Endothelial cell of umbilical vein (primary cell): ENCODE measurements at regions not wholly inside any gene's neighbourhood (a gene's known extent, or its start where the extent isn't known, plus 50 kb on each side); places are given as distances from the start of the nearest gene placed in this dataset.

ENCODE experiments used
- BruUV-seq: library from RNA; stranded (reverse); fragments of 400-500 nt; replicated peaks from 2 replicates; lab custom pipeline; 2021; lab: Mats Ljungman, UMichigan
- CTCF ChIA-PET: fragments of 300-600, 350-600 bp; sonication (Branson Sonifier 250); formaldehyde crosslinking; loops from one replicate; lab custom pipeline; 2021; ENCODE audit warnings: antibody characterized with exemption, inconsistent platforms; lab: Charles Lee
- POLR2A ChIA-PET: fragments of 300-600, 350-600 bp; sonication (Branson Sonifier 250); formaldehyde crosslinking; loops from one replicate; lab custom pipeline; 2021; ENCODE audit warnings: antibody characterized with exemption, inconsistent platforms; lab: Charles Lee
- DNase-seq: peaks from one replicate; pipeline ENCODE4 v3.0.0-alpha.2; 2011; ENCODE audit warnings: low read depth, low spot score
- FAIRE-seq: peaks from 2 replicates; lab custom pipeline; 2011; peaks lifted over from hg19 to GRCh38; lab: Jason Lieb, UNC
- H2AFZ ChIP-seq: 2 replicates; pipeline ENCODE4 v1.6.0; 2012; ENCODE audit warnings: low read depth, low read length, control low read depth, inconsistent platforms
- H3K27ac ChIP-seq: 2 replicates; pipeline ENCODE4 v1.5.1; 2011; ENCODE audit warnings: low read depth, mild to moderate bottlenecking, control low read depth, low read length, moderate library complexity; ENCODE audit not compliant: insufficient read depth
- H3K27me3 ChIP-seq, 2 experiments: 2 replicates each; pipeline versions ENCODE4 v1.6.0 to v1.6.1; 2011; ENCODE audit warnings: low read length in 2 of 2, mixed read lengths in 1 of 2; ENCODE audit not compliant: control insufficient read depth in 2 of 2, insufficient read depth in 2 of 2
- H3K36me3 ChIP-seq, 2 experiments: 2 replicates in 1 of 2; 3 replicates in 1 of 2; pipeline ENCODE4 v1.5.1; 2011; ENCODE audit warnings: low read length in 2 of 2, mild to moderate bottlenecking in 1 of 2, moderate library complexity in 1 of 2; ENCODE audit not compliant: control insufficient read depth in 2 of 2, insufficient read depth in 2 of 2; ENCODE audit errors: extremely low read depth in 1 of 2
- H3K4me1 ChIP-seq: 3 replicates; pipeline ENCODE4 v1.5.1; 2011; ENCODE audit warnings: mild to moderate bottlenecking, low read length; ENCODE audit not compliant: control insufficient read depth, insufficient read depth; ENCODE audit errors: extremely low read depth
- H3K4me2 ChIP-seq: 2 replicates; pipeline ENCODE4 v1.6.1; 2011; ENCODE audit warnings: low read length, control low read depth, mixed read lengths; ENCODE audit not compliant: insufficient read depth
- H3K4me3 ChIP-seq, 3 experiments: fragments of 200-600 bp in 1 of 3; sonication (generic), shearing (Covaris generic) in 1 of 3; replicated peaks in 1 of 3; 2 replicates each; pipeline ENCODE4 v1.5.1; 2011 to 2016; ENCODE audit warnings: control low read depth in 3 of 3, low read length in 3 of 3, mild to moderate bottlenecking in 2 of 3, inconsistent platforms in 1 of 3, low read depth in 1 of 3, moderate library complexity in 1 of 3; ENCODE audit not compliant: insufficient read depth in 1 of 3
- H3K79me2 ChIP-seq: 2 replicates; pipeline ENCODE4 v1.6.0; 2012; ENCODE audit warnings: low read length, inconsistent platforms; ENCODE audit not compliant: control insufficient read depth, insufficient read depth
- H3K9ac ChIP-seq: replicated peaks from 2 replicates; pipeline ENCODE3; 2011; ENCODE audit warnings: low read length, control low read depth; ENCODE audit not compliant: insufficient read depth; ENCODE audit errors: extremely low read depth
- H3K9me1 ChIP-seq: replicated peaks from 3 replicates; pipeline ENCODE4 v1.6.0; 2011; ENCODE audit warnings: mild to moderate bottlenecking, low read length; ENCODE audit not compliant: control insufficient read depth, insufficient read depth; ENCODE audit errors: extremely low read depth
- H3K9me3 ChIP-seq: replicated peaks from 2 replicates; pipeline ENCODE4 v1.5.1; 2012; ENCODE audit warnings: low read length, inconsistent platforms; ENCODE audit not compliant: control insufficient read depth, insufficient read depth
- H4K20me1 ChIP-seq: replicated peaks from 2 replicates; pipeline ENCODE3; 2011; ENCODE audit warnings: mild to moderate bottlenecking, low read length; ENCODE audit not compliant: control insufficient read depth, insufficient read depth; ENCODE audit errors: extremely low read depth
- CTCF ChIP-seq, 2 donors: IDR thresholded peaks; 1 replicate in 1 of 2; 2 replicates in 1 of 2; pipeline ENCODE4 v1.5.1; 2011; ENCODE audit warnings: low read length in 2 of 2, mild to moderate bottlenecking in 2 of 2, moderate library complexity in 2 of 2, control low read depth in 1 of 2, inconsistent platforms in 1 of 2, low read depth in 1 of 2; ENCODE audit not compliant: insufficient read depth in 1 of 2; ENCODE audit errors: extremely low read depth in 1 of 2
- EZH2 ChIP-seq: IDR thresholded peaks from 2 replicates; pipeline ENCODE4 v1.6.1; 2012; ENCODE audit warnings: borderline replicate concordance, low read depth, mild to moderate bottlenecking, moderate library complexity, low read length, inconsistent platforms; ENCODE audit not compliant: severe bottlenecking
- FOS ChIP-seq: IDR thresholded peaks from 2 replicates; pipeline ENCODE4 v1.6.1; 2011; ENCODE audit warnings: mild to moderate bottlenecking, low read length, moderate library complexity, borderline replicate concordance; ENCODE audit not compliant: insufficient read depth
- GATA2 ChIP-seq: IDR thresholded peaks from 2 replicates; pipeline ENCODE4 v1.7.0; 2011; ENCODE audit warnings: low read depth, mild to moderate bottlenecking, moderate library complexity, mixed read lengths, low read length; ENCODE audit not compliant: insufficient read length, insufficient read depth
- JUN ChIP-seq: IDR thresholded peaks from 2 replicates; pipeline ENCODE4 v1.6.1; 2011; ENCODE audit warnings: borderline replicate concordance, low read depth; ENCODE audit not compliant: insufficient read length, insufficient read depth
- MAX ChIP-seq: IDR thresholded peaks from 2 replicates; pipeline ENCODE4 v1.6.1; 2011; ENCODE audit not compliant: insufficient read depth, insufficient read length
- MYC ChIP-seq: IDR thresholded peaks from one replicate; pipeline ENCODE4 v1.6.1; 2011; ENCODE audit warnings: mild to moderate bottlenecking, low read depth, low read length
- POLR2A ChIP-seq: IDR thresholded peaks from 2 replicates; pipeline ENCODE4 v1.6.1; 2012; ENCODE audit warnings: low read depth, mild to moderate bottlenecking, control low read depth, low read length
- POLR2AphosphoS5 ChIP-seq: IDR thresholded peaks from 2 replicates; pipeline ENCODE4 v1.6.1; 2012; ENCODE audit warnings: low read depth, mild to moderate bottlenecking, control low read depth, low read length, moderate library complexity; ENCODE audit not compliant: insufficient read depth
- dilution Hi-C: fragments of 300-500 bp; cut with MboI; formaldehyde crosslinking; loops from one replicate; pipeline ENCODE4 v1.15.0; 2019; ENCODE audit warnings: low sequenced_read_pairs; ENCODE audit not compliant: extremely low pct_ligation_motif_present
- intact Hi-C: fragments of 100-400 bp; cut with micrococcal nuclease; formaldehyde crosslinking; loops from one replicate; pipeline ENCODE4 v1.10.0; 2022

GRCh38 chr14:40855343-40855742 is 751.3 kb upstream of the LRFN5 start:
- H3K27ac ChIP-seq = no peak overlapping the region
- peaks cover 2% of the 10 kb centered on the region for H3K9me3 ChIP-seq
- intact Hi-C loops (loop anchor here (5.0 kb wide), 1 partner anchor 1378 kb away; no protein-coding TSS in a partner anchor), dilution Hi-C loops (no loop called here)
- H3K9me1 ChIP-seq = no peaks in the 10 kb centered on the region
- no peak overlapping the region for H3K4me2 ChIP-seq
- no peak for FAIRE-seq
- no peaks in the 10 kb centered on the region for H4K20me1 ChIP-seq
- H3K27me3 ChIP-seq = no peaks in the 10 kb centered on the region
- POLR2A ChIA-PET = no interaction called here
- H3K9ac ChIP-seq = no peak overlapping the region
- no TSS peak for BruUV-seq
- no peak for DNase-seq
- no peak overlapping the region for H3K4me3 ChIP-seq
- no peak for TF ChIP-seq JUN
- TF ChIP-seq MYC = no peak
- no peak for TF ChIP-seq CTCF (IDR thresholded peaks at IDR 0.05; ENCODE audit: extremely low read depth in 1 of 2, insufficient read depth in 1 of 2, low read depth in 1 of 2, low read length in 2 of 2)
- no peak for TF ChIP-seq POLR2A
- TF ChIP-seq EZH2 = no peak
- no peak for TF ChIP-seq GATA2
- no peak for TF ChIP-seq MAX
- TF ChIP-seq FOS = no peak
- no peak for TF ChIP-seq POLR2AphosphoS5
- H2AFZ ChIP-seq = no peak overlapping the region
- no peaks in the 10 kb centered on the region for H3K36me3 ChIP-seq
- H3K4me1 ChIP-seq = no peaks in the 10 kb centered on the region
- H3K79me2 ChIP-seq = no peaks in the 10 kb centered on the region
- CTCF ChIA-PET = no interaction called here
